ENCODE measurements at regions not wholly inside any gene's neighbourhood (a gene's known extent, or its start where the extent isn't known, plus 50 kb on each side); places are given as distances from the start of the nearest gene placed in this dataset.

DNA sequence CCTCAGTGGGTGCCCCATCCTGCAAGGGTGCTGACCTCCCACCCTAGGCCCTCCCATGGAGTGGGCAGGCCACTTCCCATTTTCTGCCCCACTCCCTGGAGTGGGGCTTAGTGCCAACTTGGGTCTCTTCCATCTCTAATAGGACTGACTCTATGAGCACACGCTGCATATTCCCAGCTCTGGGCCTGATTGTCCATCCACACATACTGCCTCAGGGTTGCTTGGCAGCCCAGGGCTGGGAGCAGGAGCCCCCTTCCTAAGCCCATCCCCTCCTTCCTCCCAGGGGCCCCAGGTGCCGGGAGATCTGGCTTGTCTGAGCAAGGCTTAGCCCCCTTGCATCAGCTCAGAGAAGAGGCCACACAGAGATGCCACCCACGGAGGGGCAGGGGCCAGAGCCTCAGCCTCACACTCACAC, 55.1 kb downstream of the PJA1 start:
- no peaks in the 10 kb centered on the region for H3K4me1 ChIP-seq (ENCODE audit: control insufficient read depth, extremely low read depth, insufficient read depth, low read length)
- intact Hi-C loops (cut with micrococcal nuclease): no loop called here
- H3K79me2 ChIP-seq (ENCODE audit: control insufficient read depth, insufficient read depth, low read length): no peaks in the 10 kb centered on the region
- no peak overlapping the region for H2AFZ ChIP-seq (ENCODE audit: low read depth, low read length)
- no peaks in the 10 kb centered on the region for H3K36me3 ChIP-seq (ENCODE audit: control insufficient read depth in 2 of 2, extremely low read depth in 1 of 2, insufficient read depth in 2 of 2, low read length in 2 of 2)
- H3K4me2 ChIP-seq (ENCODE audit: insufficient read depth, low read length): no peak overlapping the region
- no peak for FAIRE-seq
- POLR2A ChIA-PET: no interaction called here
- no peak overlapping the region for H3K9ac ChIP-seq (replicated peaks; ENCODE audit: extremely low read depth, insufficient read depth, low read length)
- CTCF ChIA-PET: no interaction called here
- DNase-seq (ENCODE audit: low read depth, low spot score): no peak
- H3K27ac ChIP-seq (ENCODE audit: insufficient read depth, low read depth, low read length): no peak overlapping the region
- dilution Hi-C loops (cut with MboI; ENCODE audit: extremely low pct_ligation_motif_present, low sequenced_read_pairs): no loop called here
- no peaks in the 10 kb centered on the region for H3K9me1 ChIP-seq (replicated peaks; ENCODE audit: control insufficient read depth, extremely low read depth, insufficient read depth, low read length)
- no peaks in the 10 kb centered on the region for H3K27me3 ChIP-seq (ENCODE audit: control insufficient read depth in 2 of 2, insufficient read depth in 2 of 2, low read length in 2 of 2)
- no peaks in the 10 kb centered on the region for H3K9me3 ChIP-seq (replicated peaks; ENCODE audit: control insufficient read depth, insufficient read depth, low read length)
- no peak for TF ChIP-seq JUN (IDR thresholded peaks at IDR 0.05; ENCODE audit: borderline replicate concordance, insufficient read depth, insufficient read length, low read depth)
- TF ChIP-seq POLR2A (IDR thresholded peaks at IDR 0.05; ENCODE audit: low read depth, low read length): no peak
- TF ChIP-seq EZH2 (IDR thresholded peaks at IDR 0.05; ENCODE audit: borderline replicate concordance, low read depth, low read length, severe bottlenecking): no peak
- TF ChIP-seq, protein P1, sequence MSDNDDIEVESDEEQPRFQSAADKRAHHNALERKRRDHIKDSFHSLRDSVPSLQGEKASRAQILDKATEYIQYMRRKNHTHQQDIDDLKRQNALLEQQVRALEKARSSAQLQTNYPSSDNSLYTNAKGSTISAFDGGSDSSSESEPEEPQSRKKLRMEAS (IDR thresholded peaks at IDR 0.05; ENCODE audit: insufficient read depth, insufficient read length): no peak
- TF ChIP-seq FOS (IDR thresholded peaks at IDR 0.05; ENCODE audit: borderline replicate concordance, insufficient read depth, low read length): no peak
- TF ChIP-seq, protein P2, sequence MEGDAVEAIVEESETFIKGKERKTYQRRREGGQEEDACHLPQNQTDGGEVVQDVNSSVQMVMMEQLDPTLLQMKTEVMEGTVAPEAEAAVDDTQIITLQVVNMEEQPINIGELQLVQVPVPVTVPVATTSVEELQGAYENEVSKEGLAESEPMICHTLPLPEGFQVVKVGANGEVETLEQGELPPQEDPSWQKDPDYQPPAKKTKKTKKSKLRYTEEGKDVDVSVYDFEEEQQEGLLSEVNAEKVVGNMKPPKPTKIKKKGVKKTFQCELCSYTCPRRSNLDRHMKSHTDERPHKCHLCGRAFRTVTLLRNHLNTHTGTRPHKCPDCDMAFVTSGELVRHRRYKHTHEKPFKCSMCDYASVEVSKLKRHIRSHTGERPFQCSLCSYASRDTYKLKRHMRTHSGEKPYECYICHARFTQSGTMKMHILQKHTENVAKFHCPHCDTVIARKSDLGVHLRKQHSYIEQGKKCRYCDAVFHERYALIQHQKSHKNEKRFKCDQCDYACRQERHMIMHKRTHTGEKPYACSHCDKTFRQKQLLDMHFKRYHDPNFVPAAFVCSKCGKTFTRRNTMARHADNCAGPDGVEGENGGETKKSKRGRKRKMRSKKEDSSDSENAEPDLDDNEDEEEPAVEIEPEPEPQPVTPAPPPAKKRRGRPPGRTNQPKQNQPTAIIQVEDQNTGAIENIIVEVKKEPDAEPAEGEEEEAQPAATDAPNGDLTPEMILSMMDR (IDR thresholded peaks at IDR 0.05; ENCODE audit: extremely low read depth in 1 of 2, insufficient read depth in 1 of 2, low read depth in 1 of 2, low read length in 2 of 2): no peak
- TF ChIP-seq GATA2 (IDR thresholded peaks at IDR 0.05; ENCODE audit: insufficient read depth, insufficient read length, low read depth, low read length): no peak
- no peak for TF ChIP-seq MYC (IDR thresholded peaks at IDR 0.05; ENCODE audit: low read depth, low read length)
- TF ChIP-seq POLR2AphosphoS5 (IDR thresholded peaks at IDR 0.05; ENCODE audit: insufficient read depth, low read depth, low read length): no peak
- no TSS peak for BruUV-seq (replicated peaks)
- H3K4me3 ChIP-seq (replicated peaks in 1 of 3; ENCODE audit: insufficient read depth in 1 of 3, low read depth in 1 of 3, low read length in 3 of 3): no peak overlapping the region
- H4K20me1 ChIP-seq (replicated peaks; ENCODE audit: control insufficient read depth, extremely low read depth, insufficient read depth, low read length): no peaks in the 10 kb centered on the region

All from endothelial cell of umbilical vein (primary cell).